ENCODE measurements at regions not wholly inside any gene's neighbourhood (a gene's known extent, or its start where the extent isn't known, plus 50 kb on each side); places are given as distances from the start of the nearest gene placed in this dataset.
"Not testable (repeated sequence)": the region's sequence is repeated elsewhere in the genome, so short reads cannot be mapped to it uniquely, and the experiment has no call there.

DNA sequence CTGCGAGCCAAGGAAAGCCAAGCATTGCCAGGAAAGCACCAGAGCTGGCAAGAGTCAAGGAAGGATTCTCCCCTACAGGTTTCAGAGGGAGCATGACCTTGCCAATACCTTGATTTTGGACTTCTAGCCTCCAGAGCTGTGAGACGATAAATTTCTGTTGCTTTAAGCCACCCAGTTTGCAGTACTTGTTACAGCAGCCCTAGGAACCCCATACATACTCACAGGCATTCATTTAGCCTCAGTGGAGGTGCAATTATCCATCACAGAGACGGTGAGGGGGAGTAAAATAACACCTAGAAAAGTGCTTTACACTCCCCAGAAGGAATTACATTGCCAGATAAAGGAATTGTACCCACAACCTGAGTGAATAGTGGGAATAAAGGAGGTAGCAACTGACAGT is 167.4 kb upstream of the NFIA start:
- CTCF ChIA-PET, result no interaction called here
- Histone ChIP-seq H3K27me3 (ENCODE audit: insufficient read depth, low read depth) (no peaks in the 10 kb centered on the region), H3K79me2 (ENCODE audit: low read depth) (no peaks in the 10 kb centered on the region), H3K27ac (no peak overlapping the region), H4K20me1 (ENCODE audit: insufficient read depth) (no peaks in the 10 kb centered on the region), H3K4me3 (no peak overlapping the region), H3K4me2 (no peak overlapping the region), H3K4me1 (replicated peaks; ENCODE audit: insufficient read depth) (no peaks in the 10 kb centered on the region), H3K9me3 (ENCODE audit: insufficient read depth, low read depth) (no peaks in the 10 kb centered on the region), H3F3A (ENCODE audit: insufficient read depth, low read depth) (no peaks in the 10 kb centered on the region), H2AFZ (no peak overlapping the region), H3K9me2 (ENCODE audit: insufficient read depth) (no peaks in the 10 kb centered on the region), H3K36me3 (ENCODE audit: low read depth) (no peaks in the 10 kb centered on the region)
- no peak for DNase-seq
- no TSS peak for BruUV-seq (replicated peaks)
- TF ChIP-seq EZH2 (IDR thresholded peaks at IDR 0.05; ENCODE audit: low read depth), result no peak
- TF ChIP-seq, protein P1, sequence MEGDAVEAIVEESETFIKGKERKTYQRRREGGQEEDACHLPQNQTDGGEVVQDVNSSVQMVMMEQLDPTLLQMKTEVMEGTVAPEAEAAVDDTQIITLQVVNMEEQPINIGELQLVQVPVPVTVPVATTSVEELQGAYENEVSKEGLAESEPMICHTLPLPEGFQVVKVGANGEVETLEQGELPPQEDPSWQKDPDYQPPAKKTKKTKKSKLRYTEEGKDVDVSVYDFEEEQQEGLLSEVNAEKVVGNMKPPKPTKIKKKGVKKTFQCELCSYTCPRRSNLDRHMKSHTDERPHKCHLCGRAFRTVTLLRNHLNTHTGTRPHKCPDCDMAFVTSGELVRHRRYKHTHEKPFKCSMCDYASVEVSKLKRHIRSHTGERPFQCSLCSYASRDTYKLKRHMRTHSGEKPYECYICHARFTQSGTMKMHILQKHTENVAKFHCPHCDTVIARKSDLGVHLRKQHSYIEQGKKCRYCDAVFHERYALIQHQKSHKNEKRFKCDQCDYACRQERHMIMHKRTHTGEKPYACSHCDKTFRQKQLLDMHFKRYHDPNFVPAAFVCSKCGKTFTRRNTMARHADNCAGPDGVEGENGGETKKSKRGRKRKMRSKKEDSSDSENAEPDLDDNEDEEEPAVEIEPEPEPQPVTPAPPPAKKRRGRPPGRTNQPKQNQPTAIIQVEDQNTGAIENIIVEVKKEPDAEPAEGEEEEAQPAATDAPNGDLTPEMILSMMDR (conservative IDR thresholded peaks at IDR 0.05), result no peak
- intact Hi-C loops (cut with micrococcal nuclease; ENCODE audit: unreplicated experiment), result no loop called here
- POLR2A ChIA-PET (ENCODE audit: unreplicated experiment), result no interaction called here

DNA sequence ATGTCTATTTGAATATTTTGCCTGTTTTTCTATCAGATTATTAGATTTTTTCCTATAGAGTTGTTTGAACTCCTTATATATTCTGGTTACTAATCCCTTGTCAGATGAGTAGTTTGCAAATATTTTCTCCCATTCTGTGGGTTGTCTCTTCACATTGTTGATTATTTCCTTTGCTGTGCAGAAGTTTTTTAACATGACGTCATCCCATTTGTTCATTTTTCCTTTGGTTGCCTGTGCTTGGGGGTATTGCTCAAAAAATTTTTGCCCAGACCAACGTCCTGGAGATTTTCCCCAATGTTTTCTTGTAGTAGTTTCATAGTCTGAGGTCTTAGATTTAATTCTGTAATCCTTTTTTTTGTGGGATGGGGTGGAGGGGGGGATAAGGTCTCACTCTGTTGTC is 168.7 kb upstream of the NFIA start:
- H3K36me3 ChIP-seq (ENCODE audit: low read depth); CTCF ChIA-PET; BruUV-seq (replicated peaks); intact Hi-C loops (cut with micrococcal nuclease; ENCODE audit: unreplicated experiment); H3K79me2 ChIP-seq (ENCODE audit: low read depth); H2AFZ ChIP-seq; H3K9me2 ChIP-seq (ENCODE audit: insufficient read depth); H3K27me3 ChIP-seq (ENCODE audit: insufficient read depth, low read depth); H3K27ac ChIP-seq; H3K4me1 ChIP-seq (replicated peaks; ENCODE audit: insufficient read depth); H4K20me1 ChIP-seq (ENCODE audit: insufficient read depth); DNase-seq; H3K4me3 ChIP-seq; H3K4me2 ChIP-seq; POLR2A ChIA-PET (ENCODE audit: unreplicated experiment); H3F3A ChIP-seq (ENCODE audit: insufficient read depth, low read depth); H3K9me3 ChIP-seq (ENCODE audit: insufficient read depth, low read depth): not testable (repeated sequence)

DNA sequence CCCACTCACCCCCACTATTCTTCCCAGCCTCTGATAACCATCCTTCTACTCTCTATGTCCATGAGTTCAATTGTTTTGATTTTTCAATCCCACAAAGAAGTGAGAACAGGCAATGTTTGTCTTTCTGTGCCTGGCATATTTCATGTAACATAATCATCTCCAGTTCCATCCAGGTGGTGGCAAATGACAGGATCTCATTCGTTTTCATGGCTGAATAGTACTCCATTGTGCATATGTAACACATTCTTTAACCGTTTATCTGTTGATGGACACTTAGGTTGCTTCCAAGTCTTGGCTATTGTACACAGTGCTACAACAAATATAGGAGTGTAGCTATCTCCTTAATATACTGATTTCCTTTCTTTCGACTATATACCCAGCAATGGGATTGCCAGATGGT is 169.3 kb upstream of the NFIA start:
- intact Hi-C loops (cut with micrococcal nuclease; ENCODE audit: unreplicated experiment), result no loop called here
- CTCF ChIA-PET, result no interaction called here
- no TSS peak for BruUV-seq (replicated peaks)

More for the DNA sequence above, 169.3 kb upstream of the NFIA start:
- DNase-seq, result no peak
- Histone ChIP-seq H3K9me3 (ENCODE audit: insufficient read depth, low read depth) (no peaks in the 10 kb centered on the region), H4K20me1 (ENCODE audit: insufficient read depth) (no peaks in the 10 kb centered on the region), H3K4me2 (no peak overlapping the region), H3F3A (ENCODE audit: insufficient read depth, low read depth) (no peaks in the 10 kb centered on the region), H3K9me2 (ENCODE audit: insufficient read depth) (no peaks in the 10 kb centered on the region), H2AFZ (no peak overlapping the region), H3K27ac (no peak overlapping the region), H3K36me3 (ENCODE audit: low read depth) (no peaks in the 10 kb centered on the region), H3K4me1 (replicated peaks; ENCODE audit: insufficient read depth) (no peaks in the 10 kb centered on the region), H3K4me3 (no peak overlapping the region), H3K79me2 (ENCODE audit: low read depth) (no peaks in the 10 kb centered on the region), H3K27me3 (ENCODE audit: insufficient read depth, low read depth) (no peaks in the 10 kb centered on the region)
- TF ChIP-seq, protein P1 (conservative IDR thresholded peaks at IDR 0.05), result no peak
- TF ChIP-seq EZH2 (IDR thresholded peaks at IDR 0.05; ENCODE audit: low read depth), result no peak
- POLR2A ChIA-PET (ENCODE audit: unreplicated experiment), result no interaction called here
